ENCODE measurements at regions not wholly inside any gene's neighbourhood (a gene's known extent, or its start where the extent isn't known, plus 50 kb on each side); places are given as distances from the start of the nearest gene placed in this dataset.

DNA sequence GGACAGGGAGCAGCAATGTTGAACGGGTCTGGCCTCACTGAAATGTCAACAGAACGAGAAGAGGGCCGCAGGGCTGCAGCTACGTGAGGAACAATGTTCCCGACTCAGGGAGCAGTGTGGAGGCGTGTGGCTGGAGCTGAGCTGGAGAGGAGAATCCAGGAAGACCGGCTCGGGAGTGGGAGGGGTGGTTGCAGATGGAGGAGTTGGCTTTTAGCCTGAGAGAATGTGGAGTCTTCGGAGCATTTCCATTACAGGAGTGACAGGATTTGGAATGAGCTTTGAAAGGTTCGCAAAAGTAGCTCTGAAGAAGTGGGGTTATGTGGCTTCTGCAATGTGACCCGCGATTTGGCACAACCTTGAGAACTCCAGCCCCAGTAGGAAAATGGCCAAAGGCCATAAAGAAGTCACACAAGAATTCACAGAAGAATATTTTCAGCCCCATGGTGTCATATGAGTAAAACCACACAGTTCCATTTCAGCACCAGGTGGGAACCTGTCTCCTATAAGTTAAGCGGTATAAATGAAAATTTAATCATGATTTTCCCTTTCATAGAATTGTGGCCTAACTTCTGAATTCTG lies 78.8 kb upstream of the NSMCE3 start:
- TF ChIP-seq, protein P1, sequence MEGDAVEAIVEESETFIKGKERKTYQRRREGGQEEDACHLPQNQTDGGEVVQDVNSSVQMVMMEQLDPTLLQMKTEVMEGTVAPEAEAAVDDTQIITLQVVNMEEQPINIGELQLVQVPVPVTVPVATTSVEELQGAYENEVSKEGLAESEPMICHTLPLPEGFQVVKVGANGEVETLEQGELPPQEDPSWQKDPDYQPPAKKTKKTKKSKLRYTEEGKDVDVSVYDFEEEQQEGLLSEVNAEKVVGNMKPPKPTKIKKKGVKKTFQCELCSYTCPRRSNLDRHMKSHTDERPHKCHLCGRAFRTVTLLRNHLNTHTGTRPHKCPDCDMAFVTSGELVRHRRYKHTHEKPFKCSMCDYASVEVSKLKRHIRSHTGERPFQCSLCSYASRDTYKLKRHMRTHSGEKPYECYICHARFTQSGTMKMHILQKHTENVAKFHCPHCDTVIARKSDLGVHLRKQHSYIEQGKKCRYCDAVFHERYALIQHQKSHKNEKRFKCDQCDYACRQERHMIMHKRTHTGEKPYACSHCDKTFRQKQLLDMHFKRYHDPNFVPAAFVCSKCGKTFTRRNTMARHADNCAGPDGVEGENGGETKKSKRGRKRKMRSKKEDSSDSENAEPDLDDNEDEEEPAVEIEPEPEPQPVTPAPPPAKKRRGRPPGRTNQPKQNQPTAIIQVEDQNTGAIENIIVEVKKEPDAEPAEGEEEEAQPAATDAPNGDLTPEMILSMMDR (IDR thresholded peaks at IDR 0.05; ENCODE audit: unreplicated experiment), result no peak
- Mint-ChIP-seq H3K27ac (ENCODE audit: low read depth, unreplicated experiment) (no peak overlapping the region), H3K4me1 (ENCODE audit: insufficient read depth, unreplicated experiment) (peaks cover 3% of the 10 kb centered on the region), H3K9me3 (ENCODE audit: unreplicated experiment) (no peaks in the 10 kb centered on the region), H3K27me3 (ENCODE audit: insufficient read depth, unreplicated experiment) (peaks cover 38% of the 10 kb centered on the region), H3K36me3 (ENCODE audit: insufficient read depth, unreplicated experiment) (no peaks in the 10 kb centered on the region), H3K4me3 (ENCODE audit: unreplicated experiment) (no peak overlapping the region)
- intact Hi-C loops (cut with micrococcal nuclease), result no loop called here
- CTCF ChIA-PET, result no interaction called here
- DNase-seq (ENCODE audit: unreplicated experiment), result no peak
- POLR2A ChIA-PET, result interaction anchor here (0.9 kb wide), 1 partner anchor 11 kb away, joined by 3 read pairs; no protein-coding TSS in a partner anchor
- no TSS peak for BruUV-seq (replicated peaks)

DNA sequence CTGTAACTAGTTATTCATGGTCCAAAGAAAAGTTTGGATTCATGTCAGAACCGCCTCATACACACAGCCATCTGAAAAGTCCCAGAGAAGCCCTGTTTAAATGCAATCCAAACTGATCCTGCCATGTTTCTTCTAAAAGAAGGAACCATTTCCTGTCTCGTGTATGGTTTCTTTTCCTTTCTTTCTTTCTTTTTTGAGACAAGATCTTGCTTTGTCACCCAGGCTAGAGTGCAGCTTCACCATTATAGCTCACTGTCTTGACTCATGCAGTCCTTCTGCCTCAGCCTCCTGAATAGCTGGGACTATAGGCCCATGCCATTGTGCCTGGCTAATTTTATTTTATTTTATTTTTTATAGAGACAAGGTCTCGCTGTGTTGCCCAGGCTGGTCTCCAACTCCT lies 77.4 kb upstream of the NSMCE3 start:
- Mint-ChIP-seq H3K4me3 (ENCODE audit: unreplicated experiment) (no peak overlapping the region), H3K27me3 (ENCODE audit: insufficient read depth, unreplicated experiment) (peaks cover 24% of the 10 kb centered on the region), H3K27ac (ENCODE audit: low read depth, unreplicated experiment) (no peak overlapping the region), H3K36me3 (ENCODE audit: insufficient read depth, unreplicated experiment) (no peaks in the 10 kb centered on the region), H3K4me1 (ENCODE audit: insufficient read depth, unreplicated experiment) (peaks cover 5% of the 10 kb centered on the region), H3K9me3 (ENCODE audit: unreplicated experiment) (no peaks in the 10 kb centered on the region)
- DNase-seq (ENCODE audit: unreplicated experiment), result no peak
- BruUV-seq (replicated peaks), result no TSS peak
- TF ChIP-seq, protein P1 (IDR thresholded peaks at IDR 0.05; ENCODE audit: unreplicated experiment), result no peak
- intact Hi-C loops (cut with micrococcal nuclease), result no loop called here
- CTCF ChIA-PET, result interaction anchor here (0.6 kb wide), 1 partner anchor 190 kb away, joined by 3 read pairs; no protein-coding TSS in a partner anchor
- POLR2A ChIA-PET, result interaction anchor here (0.7 kb wide), 1 partner anchor 15 kb away, joined by 3 read pairs; no protein-coding TSS in a partner anchor

GRCh38 chr15:29345549-29346525 lies 76.2 kb upstream of the NSMCE3 start:
- intact Hi-C loops (cut with micrococcal nuclease), result no loop called here
- DNase-seq (ENCODE audit: unreplicated experiment), result no peak
- Mint-ChIP-seq H3K27ac (ENCODE audit: low read depth, unreplicated experiment) (no peak overlapping the region), H3K9me3 (ENCODE audit: unreplicated experiment) (no peaks in the 10 kb centered on the region), H3K4me3 (ENCODE audit: unreplicated experiment) (no peak overlapping the region), H3K4me1 (ENCODE audit: insufficient read depth, unreplicated experiment) (peaks cover 5% of the 10 kb centered on the region), H3K27me3 (ENCODE audit: insufficient read depth, unreplicated experiment) (peaks cover 27% of the 10 kb centered on the region), H3K36me3 (ENCODE audit: insufficient read depth, unreplicated experiment) (no peaks in the 10 kb centered on the region)
- no TSS peak for BruUV-seq (replicated peaks)
- TF ChIP-seq, protein P1 (IDR thresholded peaks at IDR 0.05; ENCODE audit: unreplicated experiment), result no peak
- ChIA-PET POLR2A (interaction anchor here (0.6 kb wide), 3 partner anchors 16 to 559 kb away, joined by 3 to 5 read pairs (median 3); no protein-coding TSS in a partner anchor), CTCF (interaction anchor here (0.6 kb wide), 3 partner anchors 45 to 272 kb away, joined by 3 read pairs; no protein-coding TSS in a partner anchor)

GRCh38 chr15:29344474-29344873 lies 74.9 kb upstream of the NSMCE3 start:
- H3K27me3 Mint-ChIP-seq (ENCODE audit: insufficient read depth, unreplicated experiment), result peaks cover 41% of the 10 kb centered on the region
- intact Hi-C loops (cut with micrococcal nuclease), result no loop called here
- POLR2A ChIA-PET, result no interaction called here
- TF ChIP-seq, protein P1 (IDR thresholded peaks at IDR 0.05; ENCODE audit: unreplicated experiment), result no peak
- CTCF ChIA-PET, result interaction anchor here (0.6 kb wide), 1 partner anchor 1158 kb away, joined by 3 read pairs; no protein-coding TSS in a partner anchor
- no peak overlapping the region for H3K4me3 Mint-ChIP-seq (ENCODE audit: unreplicated experiment)
- no peaks in the 10 kb centered on the region for H3K9me3 Mint-ChIP-seq (ENCODE audit: unreplicated experiment)
- no peak overlapping the region for H3K27ac Mint-ChIP-seq (ENCODE audit: low read depth, unreplicated experiment)
- no peak for DNase-seq (ENCODE audit: unreplicated experiment)
- no TSS peak for BruUV-seq (replicated peaks)
- peaks cover 5% of the 10 kb centered on the region for H3K4me1 Mint-ChIP-seq (ENCODE audit: insufficient read depth, unreplicated experiment)
- H3K36me3 Mint-ChIP-seq (ENCODE audit: insufficient read depth, unreplicated experiment), result no peaks in the 10 kb centered on the region
